ENCODE measurements at regions not wholly inside any gene's neighbourhood (a gene's known extent, or its start where the extent isn't known, plus 50 kb on each side); places are given as distances from the start of the nearest gene placed in this dataset.

GRCh38 chr14:98185036-98185435, 1087.0 kb downstream of the BCL11B start:
- Histone ChIP-seq H3K27ac (ENCODE audit: insufficient read depth, low read depth, low read length) (no peak overlapping the region), H3K4me3 (replicated peaks in 1 of 3; ENCODE audit: insufficient read depth in 1 of 3, low read depth in 1 of 3, low read length in 3 of 3) (no peak overlapping the region), H3K36me3 (ENCODE audit: control insufficient read depth in 2 of 2, extremely low read depth in 1 of 2, insufficient read depth in 2 of 2, low read length in 2 of 2) (no peaks in the 10 kb centered on the region), H3K4me2 (ENCODE audit: insufficient read depth, low read length) (no peak overlapping the region), H3K9me1 (replicated peaks; ENCODE audit: control insufficient read depth, extremely low read depth, insufficient read depth, low read length) (no peaks in the 10 kb centered on the region), H2AFZ (ENCODE audit: low read depth, low read length) (no peak overlapping the region), H3K79me2 (ENCODE audit: control insufficient read depth, insufficient read depth, low read length) (no peaks in the 10 kb centered on the region), H3K9ac (replicated peaks; ENCODE audit: extremely low read depth, insufficient read depth, low read length) (no peak overlapping the region), H3K27me3 (ENCODE audit: control insufficient read depth in 2 of 2, insufficient read depth in 2 of 2, low read length in 2 of 2) (no peaks in the 10 kb centered on the region), H3K4me1 (ENCODE audit: control insufficient read depth, extremely low read depth, insufficient read depth, low read length) (no peaks in the 10 kb centered on the region), H4K20me1 (replicated peaks; ENCODE audit: control insufficient read depth, extremely low read depth, insufficient read depth, low read length) (no peaks in the 10 kb centered on the region), H3K9me3 (replicated peaks; ENCODE audit: control insufficient read depth, insufficient read depth, low read length) (peaks cover 9% of the 10 kb centered on the region)
- ChIA-PET POLR2A (no interaction called here), CTCF (no interaction called here)
- no peak for TF ChIP-seq MYC (IDR thresholded peaks at IDR 0.05; ENCODE audit: low read depth, low read length)
- no peak for DNase-seq (ENCODE audit: low read depth, low spot score)
- dilution Hi-C loops (cut with MboI; ENCODE audit: extremely low pct_ligation_motif_present, low sequenced_read_pairs) (no loop called here), intact Hi-C loops (cut with micrococcal nuclease) (no loop called here)
- FAIRE-seq: no peak
- no TSS peak for BruUV-seq (replicated peaks)

GRCh38 chr14:98186140-98186539, 1085.9 kb downstream of the BCL11B start:
- intact Hi-C loops (cut with micrococcal nuclease): no loop called here

More at GRCh38 chr14:98186140-98186539, 1085.9 kb downstream of the BCL11B start:
- no TSS peak for BruUV-seq (replicated peaks)
- Histone ChIP-seq H3K27ac (ENCODE audit: insufficient read depth, low read depth, low read length) (no peak overlapping the region), H3K36me3 (ENCODE audit: control insufficient read depth in 2 of 2, extremely low read depth in 1 of 2, insufficient read depth in 2 of 2, low read length in 2 of 2) (no peaks in the 10 kb centered on the region), H2AFZ (ENCODE audit: low read depth, low read length) (no peak overlapping the region), H3K9ac (replicated peaks; ENCODE audit: extremely low read depth, insufficient read depth, low read length) (no peak overlapping the region), H3K4me3 (replicated peaks in 1 of 3; ENCODE audit: insufficient read depth in 1 of 3, low read depth in 1 of 3, low read length in 3 of 3) (no peak overlapping the region), H3K4me2 (ENCODE audit: insufficient read depth, low read length) (no peak overlapping the region), H3K4me1 (ENCODE audit: control insufficient read depth, extremely low read depth, insufficient read depth, low read length) (no peaks in the 10 kb centered on the region), H3K9me3 (replicated peaks; ENCODE audit: control insufficient read depth, insufficient read depth, low read length) (peaks cover 9% of the 10 kb centered on the region), H4K20me1 (replicated peaks; ENCODE audit: control insufficient read depth, extremely low read depth, insufficient read depth, low read length) (no peaks in the 10 kb centered on the region), H3K9me1 (replicated peaks; ENCODE audit: control insufficient read depth, extremely low read depth, insufficient read depth, low read length) (no peaks in the 10 kb centered on the region), H3K79me2 (ENCODE audit: control insufficient read depth, insufficient read depth, low read length) (no peaks in the 10 kb centered on the region), H3K27me3 (ENCODE audit: control insufficient read depth in 2 of 2, insufficient read depth in 2 of 2, low read length in 2 of 2) (no peaks in the 10 kb centered on the region)
- dilution Hi-C loops (cut with MboI; ENCODE audit: extremely low pct_ligation_motif_present, low sequenced_read_pairs): no loop called here
- TF ChIP-seq POLR2A (IDR thresholded peaks at IDR 0.05; ENCODE audit: low read depth, low read length) (no peak), MAX (IDR thresholded peaks at IDR 0.05; ENCODE audit: insufficient read depth, insufficient read length) (no peak), GATA2 (IDR thresholded peaks at IDR 0.05; ENCODE audit: insufficient read depth, insufficient read length, low read depth, low read length) (no peak), EZH2 (IDR thresholded peaks at IDR 0.05; ENCODE audit: borderline replicate concordance, low read depth, low read length, severe bottlenecking) (no peak)
- TF ChIP-seq, protein P1, sequence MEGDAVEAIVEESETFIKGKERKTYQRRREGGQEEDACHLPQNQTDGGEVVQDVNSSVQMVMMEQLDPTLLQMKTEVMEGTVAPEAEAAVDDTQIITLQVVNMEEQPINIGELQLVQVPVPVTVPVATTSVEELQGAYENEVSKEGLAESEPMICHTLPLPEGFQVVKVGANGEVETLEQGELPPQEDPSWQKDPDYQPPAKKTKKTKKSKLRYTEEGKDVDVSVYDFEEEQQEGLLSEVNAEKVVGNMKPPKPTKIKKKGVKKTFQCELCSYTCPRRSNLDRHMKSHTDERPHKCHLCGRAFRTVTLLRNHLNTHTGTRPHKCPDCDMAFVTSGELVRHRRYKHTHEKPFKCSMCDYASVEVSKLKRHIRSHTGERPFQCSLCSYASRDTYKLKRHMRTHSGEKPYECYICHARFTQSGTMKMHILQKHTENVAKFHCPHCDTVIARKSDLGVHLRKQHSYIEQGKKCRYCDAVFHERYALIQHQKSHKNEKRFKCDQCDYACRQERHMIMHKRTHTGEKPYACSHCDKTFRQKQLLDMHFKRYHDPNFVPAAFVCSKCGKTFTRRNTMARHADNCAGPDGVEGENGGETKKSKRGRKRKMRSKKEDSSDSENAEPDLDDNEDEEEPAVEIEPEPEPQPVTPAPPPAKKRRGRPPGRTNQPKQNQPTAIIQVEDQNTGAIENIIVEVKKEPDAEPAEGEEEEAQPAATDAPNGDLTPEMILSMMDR (IDR thresholded peaks at IDR 0.05; ENCODE audit: extremely low read depth in 1 of 2, insufficient read depth in 1 of 2, low read depth in 1 of 2, low read length in 2 of 2): no peak
- no peak for FAIRE-seq
- POLR2A ChIA-PET: no interaction called here
- DNase-seq (ENCODE audit: low read depth, low spot score): no peak
- CTCF ChIA-PET: no interaction called here
